Neural cell (in vitro differentiated cells): ENCODE measurements at regions not wholly inside any gene's neighbourhood (a gene's known extent, or its start where the extent isn't known, plus 50 kb on each side); places are given as distances from the start of the nearest gene placed in this dataset.
A peak's percentile ranks its signal among the peaks of the same experiment; 100 is the strongest.

Source experiments
- H2AFZ ChIP-seq: fragments of 200-600, 300-800 bp; sonication (generic), shearing (Covaris generic); 2 replicates; pipeline ENCODE4 v1.6.0; 2014; ENCODE audit warnings: low read depth, mild to moderate bottlenecking, antibody characterized with exemption, low read length, moderate library complexity
- H3F3A ChIP-seq: fragments of 200-600 bp; shearing (Covaris generic); 2 replicates; pipeline ENCODE4 v1.6.1; 2016; ENCODE audit warnings: mild to moderate bottlenecking, moderate library complexity, mixed read lengths, antibody characterized with exemption, low read length; ENCODE audit not compliant: insufficient read depth, poor library complexity, severe bottlenecking
- H3K27ac ChIP-seq: fragments of 200-600, 300-800 bp; sonication (generic), shearing (Covaris generic); 2 replicates; pipeline ENCODE4 v1.5.1; 2014; ENCODE audit warnings: mild to moderate bottlenecking, low read length, moderate library complexity
- H3K27me3 ChIP-seq: fragments of 300-800, 200-600 bp; sonication (generic), shearing (Covaris generic); 2 replicates; pipeline ENCODE4 v1.6.0; 2014; ENCODE audit warnings: mild to moderate bottlenecking, low read depth, low read length, moderate library complexity; ENCODE audit not compliant: insufficient read depth
- H3K36me3 ChIP-seq: fragments of 300-800, 200-600 bp; sonication (generic), shearing (Covaris generic); 2 replicates; pipeline ENCODE4 v1.5.1; 2014; ENCODE audit warnings: mild to moderate bottlenecking, antibody characterized with exemption, low read length, moderate library complexity; ENCODE audit not compliant: insufficient read depth
- H3K4me2 ChIP-seq: fragments of 300-800, 200-600 bp; sonication (generic), shearing (Covaris generic); 2 replicates; pipeline ENCODE4 v1.6.0; 2014; ENCODE audit warnings: mild to moderate bottlenecking, low read length
- H3K4me3 ChIP-seq: fragments of 300-800, 200-600 bp; sonication (generic), shearing (Covaris generic); 2 replicates; pipeline ENCODE4 v1.5.1; 2014; ENCODE audit warnings: mild to moderate bottlenecking, low read length, moderate library complexity
- H3K79me2 ChIP-seq: fragments of 200-600 bp; shearing (Covaris generic); replicated peaks from 2 replicates; pipeline ENCODE4 v1.6.0; 2014; ENCODE audit warnings: mild to moderate bottlenecking, low read length, moderate library complexity; ENCODE audit not compliant: insufficient read depth
- H3K9ac ChIP-seq: fragments of 300-800, 200-600 bp; sonication (generic), shearing (Covaris generic); 2 replicates; pipeline ENCODE4 v1.6.1; 2016; ENCODE audit warnings: mild to moderate bottlenecking, low read length, mixed read lengths
- H3K9me2 ChIP-seq: fragments of 200-600 bp; shearing (Covaris generic); 2 replicates; pipeline ENCODE4 v1.6.1; 2016; ENCODE audit warnings: mild to moderate bottlenecking, low read length, mixed read lengths; ENCODE audit not compliant: insufficient read depth
- H3K9me3 ChIP-seq: fragments of 200-600, 300-800 bp; sonication (generic), shearing (Covaris generic); 2 replicates; pipeline ENCODE4 v1.6.1; 2016; ENCODE audit warnings: mild to moderate bottlenecking, mixed run types, low read length, moderate library complexity, mixed read lengths
- H4K20me1 ChIP-seq: fragments of 200-600 bp; shearing (Covaris generic); 2 replicates; pipeline ENCODE4 v1.6.1; 2016; ENCODE audit warnings: mild to moderate bottlenecking, mixed run types; ENCODE audit not compliant: insufficient read depth
- CTCF ChIP-seq: fragments of 450-650 bp; IDR thresholded peaks from 2 replicates; pipeline ENCODE4 v1.5.1; 2014; ENCODE audit warnings: antibody characterized with exemption, mild to moderate bottlenecking, moderate library complexity; ENCODE audit not compliant: poor library complexity, severe bottlenecking
- EP300 ChIP-seq: fragments of 450-650 bp; conservative IDR thresholded peaks from 2 replicates; pipeline ENCODE4 v1.6.1; 2014; ENCODE audit warnings: antibody characterized with exemption, mild to moderate bottlenecking, moderate library complexity; ENCODE audit not compliant: poor library complexity, severe bottlenecking
- EZH2 ChIP-seq: fragments of 200-600, 300-800 bp; shearing (Covaris generic), sonication (generic); IDR thresholded peaks from 2 replicates; pipeline ENCODE4 v1.6.1; 2014; ENCODE audit warnings: antibody characterized with exemption, low read length, borderline replicate concordance, mild to moderate bottlenecking; ENCODE audit not compliant: insufficient read depth, poor library complexity, severe bottlenecking
- MXI1 ChIP-seq: fragments of 450-650 bp; conservative IDR thresholded peaks from 2 replicates; pipeline ENCODE4 v1.6.1; 2014; ENCODE audit warnings: antibody characterized with exemption, mild to moderate bottlenecking; ENCODE audit not compliant: poor library complexity, severe bottlenecking
- POLR2AphosphoS5 ChIP-seq: IDR thresholded peaks from 2 replicates; pipeline ENCODE4 v1.6.1; 2012
- RAD21 ChIP-seq: fragments of 450-650 bp; conservative IDR thresholded peaks from 2 replicates; pipeline ENCODE4 v1.6.1; 2014; ENCODE audit warnings: antibody characterized with exemption, mild to moderate bottlenecking, moderate library complexity
- REST ChIP-seq: IDR thresholded peaks from 2 replicates; pipeline ENCODE4 v1.6.1; 2012; ENCODE audit warnings: borderline replicate concordance
- SMC3 ChIP-seq: fragments of 450-650 bp; conservative IDR thresholded peaks from 2 replicates; pipeline ENCODE4 v1.6.1; 2014; ENCODE audit warnings: antibody characterized with exemption, mild to moderate bottlenecking, moderate library complexity; ENCODE audit not compliant: poor library complexity
- TAF1 ChIP-seq: IDR thresholded peaks from 2 replicates; pipeline ENCODE4 v1.6.1; 2012; ENCODE audit warnings: low read depth

GRCh38 chr7:84617265-84618030 lies 422.9 kb upstream of the SEMA3A start:
- Histone ChIP-seq H3K9me3 (no peaks in the 10 kb centered on the region), H3K27ac (peak overlapping the region; percentile 70), H3K9me2 (no peaks in the 10 kb centered on the region), H3K9ac (no peak overlapping the region), H3F3A (no peaks in the 10 kb centered on the region), H2AFZ (no peak overlapping the region), H3K27me3 (no peaks in the 10 kb centered on the region), H3K4me2 (no peak overlapping the region), H4K20me1 (no peaks in the 10 kb centered on the region), H3K36me3 (no peaks in the 10 kb centered on the region), H3K4me3 (no peak overlapping the region), H3K79me2 (no peaks in the 10 kb centered on the region)
- TF ChIP-seq REST (no peak), EP300 (no peak), SMC3 (no peak), TAF1 (no peak), CTCF (no peak), POLR2AphosphoS5 (no peak), MXI1 (no peak), EZH2 (no peak), RAD21 (no peak)

GRCh38 chr7:84614821-84615501 lies 420.4 kb upstream of the SEMA3A start:
- H4K20me1 ChIP-seq = no peaks in the 10 kb centered on the region
- TF ChIP-seq EZH2 = no peak
- TF ChIP-seq CTCF = no peak
- no peak for TF ChIP-seq EP300
- no peak for TF ChIP-seq MXI1
- TF ChIP-seq POLR2AphosphoS5 = no peak
- no peak for TF ChIP-seq TAF1
- no peak for TF ChIP-seq RAD21
- TF ChIP-seq REST = no peak
- no peak for TF ChIP-seq SMC3
- H3K4me3 ChIP-seq = no peak overlapping the region
- H3K4me2 ChIP-seq = no peak overlapping the region
- no peaks in the 10 kb centered on the region for H3F3A ChIP-seq
- H2AFZ ChIP-seq = no peak overlapping the region
- no peaks in the 10 kb centered on the region for H3K27me3 ChIP-seq
- H3K79me2 ChIP-seq = no peaks in the 10 kb centered on the region
- H3K27ac ChIP-seq = no peak overlapping the region
- H3K9me2 ChIP-seq = no peaks in the 10 kb centered on the region
- no peaks in the 10 kb centered on the region for H3K9me3 ChIP-seq
- no peaks in the 10 kb centered on the region for H3K36me3 ChIP-seq
- H3K9ac ChIP-seq = no peak overlapping the region
